Central memory CD8-positive, alpha-beta T cell (primary cell): ENCODE measurements at regions not wholly inside any gene's neighbourhood (a gene's known extent, or its start where the extent isn't known, plus 50 kb on each side); places are given as distances from the start of the nearest gene placed in this dataset.
"Not testable (repeated sequence)": the region's sequence is repeated elsewhere in the genome, so short reads cannot be mapped to it uniquely, and the experiment has no call there.

Source experiments
- ATAC-seq: fragments of 150-1000 bp; cut with Tn5 transposase; replicated peaks from 2 replicates; pipeline ENCODE4 v1.10.0; 2022; ENCODE audit warnings: mild to moderate bottlenecking, moderate FRiP score, moderate number of reproducible peaks; ENCODE audit not compliant: poor library complexity, severe bottlenecking; ENCODE audit errors: extremely low read depth
- DNase-seq, 2 donors: peaks; one replicate each; pipeline ENCODE4 v3.0.0; 2021; ENCODE audit warnings: low spot score in 2 of 2
- H3K27ac Mint-ChIP-seq: one replicate; pipeline ENCODE4 v1.8.0; 2022; ENCODE audit warnings: low read depth, mild to moderate bottlenecking, moderate library complexity, mixed read lengths
- H3K27me3 Mint-ChIP-seq: one replicate; pipeline ENCODE4 v1.8.0; 2022; ENCODE audit warnings: mixed read lengths
- H3K36me3 Mint-ChIP-seq: one replicate; pipeline ENCODE4 v1.8.0; 2022; ENCODE audit warnings: mild to moderate bottlenecking, moderate library complexity, mixed read lengths; ENCODE audit not compliant: insufficient read depth
- H3K4me1 Mint-ChIP-seq: one replicate; pipeline ENCODE4 v1.8.0; 2022; ENCODE audit warnings: mixed read lengths
- H3K4me3 Mint-ChIP-seq: one replicate; pipeline ENCODE4 v1.8.0; 2022; ENCODE audit warnings: mild to moderate bottlenecking, moderate library complexity, mixed read lengths
- H3K9me3 Mint-ChIP-seq: one replicate; pipeline ENCODE4 v1.8.0; 2022; ENCODE audit warnings: mixed read lengths

DNA sequence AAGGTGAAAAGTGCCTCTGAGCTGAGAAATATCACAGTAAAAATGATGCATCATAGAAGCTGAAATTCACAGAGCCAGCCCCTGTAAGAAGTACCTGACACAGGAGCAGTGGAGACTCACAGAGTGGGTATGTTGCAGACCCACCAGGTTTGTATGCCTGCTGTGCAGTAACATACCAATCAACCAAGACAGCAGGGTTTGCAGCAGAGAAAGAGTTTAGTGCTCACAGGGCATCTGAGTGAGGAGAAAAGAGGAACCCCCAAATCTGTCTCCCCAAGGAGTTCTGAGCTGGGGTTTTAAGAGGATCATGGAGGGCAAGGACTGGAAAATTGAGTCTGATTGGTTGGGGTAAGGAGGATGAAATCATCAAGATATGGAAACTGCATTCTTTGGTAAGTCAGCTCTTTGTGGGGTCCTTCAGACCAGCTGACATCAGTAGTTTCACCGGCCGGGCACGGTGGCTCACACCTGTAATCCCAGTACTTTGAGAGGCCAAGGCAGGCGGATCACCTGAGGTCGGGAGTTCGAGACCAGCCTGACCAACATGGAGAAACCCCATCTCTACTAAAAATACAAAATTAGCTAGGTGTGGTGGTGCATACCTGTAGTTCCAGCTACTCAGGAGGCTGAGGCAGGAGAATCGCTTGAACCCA lies 83.5 kb upstream of the MRI1 start:
- not testable (repeated sequence) for DNase-seq, H3K36me3 Mint-ChIP-seq, H3K4me3 Mint-ChIP-seq, H3K4me1 Mint-ChIP-seq, ATAC-seq, H3K27ac Mint-ChIP-seq
- Mint-ChIP-seq H3K27me3 (peaks cover 32% of the 10 kb centered on the region), H3K9me3 (peaks cover 13% of the 10 kb centered on the region)

DNA sequence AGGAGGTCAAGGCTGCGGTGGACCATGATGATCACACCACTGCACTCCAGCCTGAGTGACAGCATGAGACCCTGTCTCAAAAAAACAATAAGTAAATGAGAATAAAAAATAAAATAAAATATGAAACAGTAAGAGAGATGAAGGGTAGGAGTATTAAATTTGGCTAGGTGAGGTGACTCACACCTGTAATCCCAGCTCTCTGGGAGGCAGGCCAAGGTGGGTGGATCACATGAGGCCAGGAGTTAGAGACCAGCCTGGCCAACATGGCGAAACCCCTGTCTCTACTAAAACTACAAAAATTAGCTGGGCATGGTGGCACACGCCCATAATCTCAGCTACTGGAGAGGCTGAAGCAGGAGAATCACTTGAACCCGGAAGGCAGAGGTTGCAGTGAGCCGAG lies 87.4 kb upstream of the MRI1 start:
- Mint-ChIP-seq H3K27me3 (peaks cover 32% of the 10 kb centered on the region), H3K9me3 (peaks cover 13% of the 10 kb centered on the region)
- not testable (repeated sequence) for DNase-seq, H3K4me3 Mint-ChIP-seq, H3K27ac Mint-ChIP-seq, H3K36me3 Mint-ChIP-seq, H3K4me1 Mint-ChIP-seq, ATAC-seq

GRCh38 chr19:13672480-13673175 lies 91.7 kb upstream of the MRI1 start:
- H3K4me3 Mint-ChIP-seq, H3K36me3 Mint-ChIP-seq, H3K4me1 Mint-ChIP-seq, H3K27ac Mint-ChIP-seq, H3K9me3 Mint-ChIP-seq: not testable (repeated sequence)
- ATAC-seq = peak; percentile 54
- peaks cover 13% of the 10 kb centered on the region for H3K27me3 Mint-ChIP-seq
- DNase-seq = peak in 1 of 2 donors; percentile 11

GRCh38 chr19:13670846-13671245 lies 93.5 kb upstream of the MRI1 start:
- Mint-ChIP-seq H3K36me3 (no peaks in the 10 kb centered on the region), H3K9me3 (no peaks in the 10 kb centered on the region), H3K4me3 (no peak overlapping the region), H3K27ac (no peak overlapping the region), H3K4me1 (no peaks in the 10 kb centered on the region), H3K27me3 (no peaks in the 10 kb centered on the region)
- DNase-seq = no peak
- no peak for ATAC-seq

DNA sequence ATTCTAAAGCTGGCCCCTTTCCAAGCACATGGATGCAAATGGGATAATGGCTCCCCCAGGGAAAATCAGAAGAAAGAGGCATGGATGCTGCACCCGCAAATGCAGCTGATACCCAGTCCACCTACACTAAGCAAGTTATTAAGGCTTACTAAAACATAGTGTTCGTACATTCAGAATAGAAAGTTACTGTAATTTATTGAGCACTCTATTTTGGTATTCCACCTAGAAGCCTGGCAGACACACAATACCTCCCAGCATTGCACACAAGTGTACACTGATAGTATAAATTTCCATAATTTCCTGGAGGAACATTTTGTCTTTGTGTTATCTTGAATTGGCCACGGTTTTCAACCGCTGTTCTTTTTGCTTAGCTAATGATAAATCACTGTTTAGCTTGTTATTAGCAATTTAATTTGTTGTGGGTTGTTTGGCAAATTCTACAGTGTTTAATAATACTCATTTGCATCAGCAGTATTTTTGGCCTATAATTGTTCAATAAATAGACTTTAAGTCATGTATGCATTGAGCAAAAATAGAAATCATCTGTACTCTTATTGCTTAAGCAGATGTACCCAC lies 94.5 kb upstream of the MRI1 start:
- DNase-seq = no peak
- no peaks in the 10 kb centered on the region for H3K9me3 Mint-ChIP-seq
- H3K27ac Mint-ChIP-seq = no peak overlapping the region
- no peak for ATAC-seq
- H3K4me1 Mint-ChIP-seq = no peaks in the 10 kb centered on the region
- no peaks in the 10 kb centered on the region for H3K27me3 Mint-ChIP-seq
- no peak overlapping the region for H3K4me3 Mint-ChIP-seq
- no peaks in the 10 kb centered on the region for H3K36me3 Mint-ChIP-seq

DNA sequence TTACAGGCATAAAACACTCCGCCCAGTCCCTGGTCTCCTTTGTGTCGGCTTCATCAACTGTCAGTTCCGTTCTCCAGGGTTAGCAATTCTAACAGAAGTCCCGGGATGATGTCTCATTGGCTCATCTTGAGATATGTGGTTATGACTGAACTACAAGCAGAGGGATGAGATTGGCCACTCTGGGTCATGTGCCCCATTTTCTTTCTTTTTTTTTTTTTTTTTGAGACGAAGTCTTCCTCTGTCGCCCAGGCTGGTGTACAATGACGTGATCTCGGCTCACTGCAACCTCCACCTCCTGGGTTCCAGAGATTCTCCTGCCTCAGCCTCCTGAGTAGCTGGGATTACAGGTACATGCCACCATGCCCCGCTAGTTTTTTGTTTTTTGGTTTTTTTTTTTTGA lies 95.4 kb upstream of the MRI1 start:
- H3K36me3 Mint-ChIP-seq = no peaks in the 10 kb centered on the region

GRCh38 chr19:13666165-13666564 lies 98.2 kb upstream of the MRI1 start:
- DNase-seq (no peak), ATAC-seq (no peak)
- Mint-ChIP-seq H3K4me3 (no peak overlapping the region), H3K4me1 (no peaks in the 10 kb centered on the region), H3K27ac (no peak overlapping the region), H3K27me3 (no peaks in the 10 kb centered on the region), H3K36me3 (no peaks in the 10 kb centered on the region), H3K9me3 (no peaks in the 10 kb centered on the region)

More for the DNA sequence above, 95.4 kb upstream of the MRI1 start:
- Mint-ChIP-seq H3K27ac (no peak overlapping the region), H3K27me3 (no peaks in the 10 kb centered on the region), H3K9me3 (no peaks in the 10 kb centered on the region), H3K4me1 (no peaks in the 10 kb centered on the region), H3K4me3 (no peak overlapping the region)
- no peak for DNase-seq
- no peak for ATAC-seq

DNA sequence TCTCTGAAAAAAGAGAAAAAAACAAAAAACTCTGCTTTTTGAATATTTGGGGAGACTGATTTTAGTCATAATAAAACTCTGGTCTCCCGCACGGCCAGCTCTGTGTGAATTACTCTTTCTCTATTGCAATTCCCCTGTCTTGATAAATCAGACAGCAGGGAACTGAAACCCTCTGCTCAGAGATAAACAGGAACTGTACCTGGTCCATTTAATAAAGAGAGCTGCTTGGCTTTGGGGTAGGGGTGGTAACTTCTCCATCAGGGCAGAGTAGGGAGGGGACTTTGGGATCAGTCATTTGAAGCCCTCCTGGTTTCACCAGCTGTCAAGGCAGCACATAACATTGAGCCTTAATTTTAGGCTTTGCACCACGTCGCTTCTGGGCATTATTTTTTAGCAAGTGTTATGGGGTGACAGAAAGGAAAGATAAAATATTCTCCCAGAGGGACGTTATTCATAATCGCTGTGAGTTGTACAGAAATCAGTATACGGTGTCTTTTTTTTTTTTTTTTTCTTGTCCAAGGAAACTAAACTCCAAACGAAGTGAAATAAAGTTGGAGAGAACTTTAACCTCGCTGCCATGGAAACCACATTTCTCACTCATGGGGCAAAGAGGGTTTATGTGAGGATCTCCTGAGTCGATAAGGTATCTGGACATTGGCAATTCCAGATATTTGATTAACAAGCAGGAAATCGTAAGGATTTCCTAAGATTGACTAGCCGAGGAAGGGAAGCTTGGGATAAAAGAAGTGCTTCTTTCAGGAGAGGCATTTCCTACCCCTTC lies 99.0 kb upstream of the MRI1 start:
- Mint-ChIP-seq H3K9me3 (no peaks in the 10 kb centered on the region), H3K36me3 (no peaks in the 10 kb centered on the region), H3K4me3 (no peak overlapping the region), H3K27me3 (no peaks in the 10 kb centered on the region), H3K4me1 (no peaks in the 10 kb centered on the region), H3K27ac (no peak overlapping the region)
- no peak for DNase-seq
- no peak for ATAC-seq

- Mint-ChIP-seq H3K9me3 (peaks cover 5% of the 10 kb centered on the region), H3K4me1 (peaks cover 17% of the 10 kb centered on the region), H3K27ac (no peak overlapping the region), H3K4me3 (no peak overlapping the region), H3K27me3 (peaks cover 8% of the 10 kb centered on the region), H3K36me3 (no peaks in the 10 kb centered on the region)
- DNase-seq = no peak
- ATAC-seq = no peak
These were observed 111.3 kb upstream of the MRI1 start for GRCh38 chr19:13652810-13653590.

GRCh38 chr19:13646758-13647157 lies 117.6 kb upstream of the MRI1 start:
- Mint-ChIP-seq H3K4me3 (no peak overlapping the region), H3K27ac (no peak overlapping the region), H3K27me3 (peaks cover 27% of the 10 kb centered on the region), H3K36me3 (peaks cover 1% of the 10 kb centered on the region), H3K4me1 (peaks cover 4% of the 10 kb centered on the region), H3K9me3 (no peaks in the 10 kb centered on the region)
- no peak for DNase-seq
- ATAC-seq = no peak

- ATAC-seq (no peak), DNase-seq (no peak)
- H3K36me3 Mint-ChIP-seq = peaks cover 1% of the 10 kb centered on the region
- no peaks in the 10 kb centered on the region for H3K4me1 Mint-ChIP-seq
- H3K9me3 Mint-ChIP-seq = no peaks in the 10 kb centered on the region
- no peak overlapping the region for H3K27ac Mint-ChIP-seq
- no peak overlapping the region for H3K4me3 Mint-ChIP-seq
- H3K27me3 Mint-ChIP-seq = peaks cover 42% of the 10 kb centered on the region
These were observed 119.7 kb upstream of the MRI1 start for GRCh38 chr19:13644645-13645044.

DNA sequence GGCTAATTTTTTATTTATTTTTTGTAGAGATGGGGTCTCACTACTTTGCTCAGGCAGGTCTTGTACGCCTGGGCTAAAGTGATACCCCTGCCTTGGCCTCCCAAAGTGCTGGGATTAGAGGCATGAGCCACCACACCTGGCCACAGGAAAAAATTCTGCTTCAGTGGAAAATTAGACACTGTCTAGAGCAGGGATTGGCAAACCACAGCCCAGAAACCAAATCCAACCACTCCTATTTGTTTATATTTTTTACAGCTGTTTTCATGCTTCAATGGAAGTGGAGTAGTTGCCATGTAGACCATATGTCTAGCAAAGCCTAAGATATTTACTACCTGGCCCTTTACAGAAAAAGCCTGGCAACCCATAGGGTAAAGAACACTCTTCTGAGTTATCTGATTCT lies 123.7 kb upstream of the MRI1 start:
- no peak overlapping the region for H3K27ac Mint-ChIP-seq
- no peaks in the 10 kb centered on the region for H3K4me1 Mint-ChIP-seq
- H3K27me3 Mint-ChIP-seq = peaks cover 45% of the 10 kb centered on the region

More for the DNA sequence above, 123.7 kb upstream of the MRI1 start:
- H3K9me3 Mint-ChIP-seq = no peaks in the 10 kb centered on the region
- DNase-seq (no peak), ATAC-seq (no peak)
- H3K4me3 Mint-ChIP-seq = no peak overlapping the region
- peaks cover 1% of the 10 kb centered on the region for H3K36me3 Mint-ChIP-seq
